Astrocyte (in vitro differentiated cells and primary cell): ENCODE measurements at regions not wholly inside any gene's neighbourhood (a gene's known extent, or its start where the extent isn't known, plus 50 kb on each side); places are given as distances from the start of the nearest gene placed in this dataset.

Source experiments
- DNase-seq: peaks from one replicate; pipeline ENCODE4 v3.0.0-alpha.2; 2010; ENCODE audit warnings: low read depth
- FAIRE-seq: peaks from 2 replicates; lab custom pipeline; 2011; peaks lifted over from hg19 to GRCh38; lab: Jason Lieb, UNC
- H2AFZ ChIP-seq: 2 replicates; pipeline ENCODE4 v1.6.0; 2012; ENCODE audit warnings: low read depth, low read length, inconsistent platforms
- H3K27ac ChIP-seq: 2 replicates; pipeline ENCODE4 v1.5.1; 2011; ENCODE audit warnings: low read depth, low read length, inconsistent platforms
- H3K27me3 ChIP-seq: 2 replicates; pipeline ENCODE4 v1.6.0; 2011; ENCODE audit warnings: low read length, inconsistent platforms; ENCODE audit not compliant: insufficient read depth
- H3K36me3 ChIP-seq: 2 replicates; pipeline ENCODE4 v1.5.1; 2011; ENCODE audit warnings: low read length, inconsistent platforms; ENCODE audit not compliant: insufficient read depth
- H3K4me1 ChIP-seq: 2 replicates; pipeline ENCODE4 v1.5.1; 2011; ENCODE audit warnings: low read length, inconsistent platforms; ENCODE audit not compliant: insufficient read depth
- H3K4me2 ChIP-seq: 2 replicates; pipeline ENCODE4 v1.6.0; 2012; ENCODE audit warnings: low read length, inconsistent platforms
- H3K4me3 ChIP-seq: 2 replicates; pipeline ENCODE4 v1.5.1; 2011; ENCODE audit warnings: low read depth, mild to moderate bottlenecking, low read length, inconsistent platforms; ENCODE audit not compliant: insufficient read depth
- H3K79me2 ChIP-seq: 2 replicates; pipeline ENCODE4 v1.6.0; 2012; ENCODE audit warnings: mild to moderate bottlenecking, low read length, inconsistent platforms; ENCODE audit not compliant: insufficient read depth
- H3K9ac ChIP-seq: 2 replicates; pipeline ENCODE4 v1.6.0; 2012; ENCODE audit warnings: mild to moderate bottlenecking, low read length, inconsistent platforms
- H3K9me3 ChIP-seq: 2 replicates; pipeline ENCODE4 v1.5.1; 2012; ENCODE audit warnings: low read depth, mild to moderate bottlenecking, low read length, inconsistent platforms; ENCODE audit not compliant: insufficient read depth
- H4K20me1 ChIP-seq: 2 replicates; pipeline ENCODE4 v1.6.0; 2012; ENCODE audit warnings: low read length, inconsistent platforms; ENCODE audit not compliant: insufficient read depth
- H3K27ac Mint-ChIP-seq: one replicate; pipeline ENCODE4 v1.8.0; 2021; ENCODE audit warnings: mild to moderate bottlenecking, mixed read lengths; ENCODE audit not compliant: unreplicated experiment
- H3K27me3 Mint-ChIP-seq: one replicate; pipeline ENCODE4 v1.8.0; 2021; ENCODE audit warnings: low read depth, mixed read lengths; ENCODE audit not compliant: unreplicated experiment
- H3K36me3 Mint-ChIP-seq: one replicate; pipeline ENCODE4 v1.8.0; 2021; ENCODE audit warnings: low read depth, mixed read lengths; ENCODE audit not compliant: unreplicated experiment
- H3K4me1 Mint-ChIP-seq: one replicate; pipeline ENCODE4 v1.8.0; 2021; ENCODE audit warnings: low read depth, mixed read lengths; ENCODE audit not compliant: unreplicated experiment
- H3K4me3 Mint-ChIP-seq: one replicate; pipeline ENCODE4 v1.8.0; 2021; ENCODE audit warnings: mild to moderate bottlenecking, moderate library complexity, mixed read lengths; ENCODE audit not compliant: unreplicated experiment
- H3K9me3 Mint-ChIP-seq: one replicate; pipeline ENCODE4 v1.8.0; 2021; ENCODE audit warnings: mild to moderate bottlenecking, mixed read lengths; ENCODE audit not compliant: unreplicated experiment
- CTCF ChIP-seq: IDR thresholded peaks from 2 replicates; pipeline ENCODE4 v1.5.1; 2011; ENCODE audit warnings: low read depth, mild to moderate bottlenecking, inconsistent platforms, low read length, moderate library complexity; ENCODE audit not compliant: insufficient read depth
- EZH2 ChIP-seq: IDR thresholded peaks from 2 replicates; pipeline ENCODE4 v1.6.1; 2012; ENCODE audit warnings: mild to moderate bottlenecking, low read length, inconsistent platforms; ENCODE audit not compliant: insufficient read depth

DNA sequence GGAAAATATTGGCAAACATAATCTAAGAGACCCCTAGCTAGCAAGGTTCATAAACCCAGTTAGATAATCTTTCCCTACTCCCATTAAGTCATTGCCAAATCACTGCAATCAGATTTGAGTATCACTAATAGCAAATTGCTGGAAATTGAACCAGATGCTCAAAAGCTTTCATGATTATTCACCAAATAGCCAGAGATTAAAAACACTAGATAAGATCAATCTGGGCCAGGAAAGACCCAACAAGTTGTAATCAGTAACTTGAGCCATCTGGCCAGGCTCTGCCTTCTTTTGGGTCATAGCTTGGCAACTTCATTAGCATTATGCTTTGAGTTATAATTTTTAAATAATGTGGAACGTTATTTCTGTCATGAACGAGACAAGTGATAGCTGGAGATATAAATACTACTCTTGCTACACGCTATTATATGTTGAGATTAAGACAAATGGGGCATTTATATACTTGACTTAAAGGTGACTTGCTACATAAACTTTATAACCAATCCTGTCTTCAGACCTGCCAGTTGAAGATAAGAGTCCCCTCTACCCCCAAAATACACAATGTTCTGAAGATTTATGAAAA is 196.6 kb upstream of the EDNRA start:
- Mint-ChIP-seq H3K27ac (no peak overlapping the region), H3K27me3 (no peaks in the 10 kb centered on the region), H3K4me1 (no peaks in the 10 kb centered on the region), H3K4me3 (no peak overlapping the region), H3K36me3 (no peaks in the 10 kb centered on the region), H3K9me3 (peaks cover 2% of the 10 kb centered on the region)
- H3K4me2 ChIP-seq: no peak overlapping the region
- no peaks in the 10 kb centered on the region for H3K4me1 ChIP-seq
- no peaks in the 10 kb centered on the region for H3K36me3 ChIP-seq
- no peak overlapping the region for H3K9ac ChIP-seq
- H3K27me3 ChIP-seq: no peaks in the 10 kb centered on the region
- H3K27ac ChIP-seq: no peak overlapping the region
- no peaks in the 10 kb centered on the region for H3K9me3 ChIP-seq
- TF ChIP-seq CTCF: no peak
- no peak for TF ChIP-seq EZH2
- no peak overlapping the region for H3K4me3 ChIP-seq
- FAIRE-seq (no peak), DNase-seq (peak; percentile 23)
- no peaks in the 10 kb centered on the region for H3K79me2 ChIP-seq
- no peaks in the 10 kb centered on the region for H4K20me1 ChIP-seq
- no peak overlapping the region for H2AFZ ChIP-seq

DNA sequence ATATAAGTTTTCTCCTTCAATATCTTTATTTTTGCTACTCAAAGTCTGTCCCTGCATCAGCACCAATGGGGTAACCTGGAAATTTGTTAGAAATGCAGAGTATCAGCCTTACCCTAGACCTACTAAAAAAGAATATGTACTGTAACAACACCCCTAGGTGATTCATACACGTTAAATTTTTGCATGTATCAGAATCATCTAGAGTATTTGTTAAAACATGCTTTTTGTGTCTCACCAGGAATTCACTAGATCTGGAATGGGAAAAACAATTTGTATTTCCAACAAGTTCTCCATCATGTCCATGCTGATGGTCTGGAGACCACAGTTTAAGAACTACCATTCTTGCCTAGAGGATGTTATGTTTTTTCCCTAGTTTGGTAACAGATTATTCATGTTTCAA is 196.0 kb upstream of the EDNRA start:
- Histone ChIP-seq H3K9me3 (no peaks in the 10 kb centered on the region), H3K27me3 (no peaks in the 10 kb centered on the region), H4K20me1 (no peaks in the 10 kb centered on the region), H3K4me1 (no peaks in the 10 kb centered on the region), H3K27ac (no peak overlapping the region), H3K4me3 (no peak overlapping the region), H3K36me3 (no peaks in the 10 kb centered on the region), H3K9ac (no peak overlapping the region), H3K4me2 (no peak overlapping the region), H2AFZ (no peak overlapping the region), H3K79me2 (no peaks in the 10 kb centered on the region)
- Mint-ChIP-seq H3K4me3 (no peak overlapping the region), H3K36me3 (no peaks in the 10 kb centered on the region), H3K9me3 (peaks cover 2% of the 10 kb centered on the region), H3K4me1 (no peaks in the 10 kb centered on the region), H3K27ac (no peak overlapping the region), H3K27me3 (no peaks in the 10 kb centered on the region)
- no peak for TF ChIP-seq EZH2
- TF ChIP-seq CTCF: no peak
- FAIRE-seq (no peak), DNase-seq (no peak)

- Histone ChIP-seq H3K9ac (no peak overlapping the region), H2AFZ (no peak overlapping the region), H3K36me3 (no peaks in the 10 kb centered on the region), H3K27me3 (no peaks in the 10 kb centered on the region), H3K4me1 (no peaks in the 10 kb centered on the region), H3K9me3 (no peaks in the 10 kb centered on the region), H3K79me2 (no peaks in the 10 kb centered on the region), H3K4me2 (no peak overlapping the region), H3K27ac (no peak overlapping the region), H3K4me3 (no peak overlapping the region), H4K20me1 (no peaks in the 10 kb centered on the region)
- no peak for FAIRE-seq
- Mint-ChIP-seq H3K9me3 (peaks cover 2% of the 10 kb centered on the region), H3K4me1 (no peaks in the 10 kb centered on the region), H3K27me3 (no peaks in the 10 kb centered on the region), H3K36me3 (no peaks in the 10 kb centered on the region), H3K27ac (no peak overlapping the region), H3K4me3 (no peak overlapping the region)
- no peak for DNase-seq
- TF ChIP-seq CTCF (no peak), EZH2 (no peak)
Observed at GRCh38 chr4:147285751-147286150, 195.1 kb upstream of the EDNRA start.
